GM12891 (cell line): ENCODE measurements at regions not wholly inside any gene's neighbourhood (a gene's known extent, or its start where the extent isn't known, plus 50 kb on each side); places are given as distances from the start of the nearest gene placed in this dataset.

Source experiments
- POLR2A ChIP-seq: IDR thresholded peaks from 2 replicates; pipeline ENCODE4 v1.6.1; 2011; ENCODE audit warnings: low read depth, low read length, control low read depth
- POLR2AphosphoS5 ChIP-seq: IDR thresholded peaks from 2 replicates; pipeline ENCODE4 v1.6.1; 2011; ENCODE audit warnings: low read depth, low read length, control low read depth
- SPI1 ChIP-seq: IDR thresholded peaks from 2 replicates; pipeline ENCODE4 v1.6.1; 2011; ENCODE audit warnings: low read depth, low read length, control low read depth

DNA sequence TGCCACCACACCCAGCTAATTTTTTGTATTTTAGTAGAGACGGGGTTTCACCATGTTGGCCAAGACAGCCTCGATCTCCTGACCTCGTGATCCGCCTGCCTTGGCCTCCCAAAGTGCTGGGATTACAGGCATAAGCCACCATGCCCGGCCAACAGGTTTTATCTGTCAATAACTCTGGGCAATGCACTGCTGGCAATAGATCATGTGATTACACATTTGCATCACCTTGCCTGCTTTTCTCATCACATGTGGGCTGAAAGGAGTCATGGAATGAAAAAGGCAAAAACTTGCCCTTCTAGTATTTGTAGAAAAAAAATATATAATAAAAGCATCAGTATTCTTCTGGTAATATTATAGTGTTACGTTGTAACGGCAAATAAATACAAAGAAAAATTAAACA is 164.5 kb downstream of the NHLRC3 start:
- TF ChIP-seq POLR2AphosphoS5 (no peak), SPI1 (no peak), POLR2A (no peak)
